ENCODE measurements at regions not wholly inside any gene's neighbourhood (a gene's known extent, or its start where the extent isn't known, plus 50 kb on each side); places are given as distances from the start of the nearest gene placed in this dataset.

DNA sequence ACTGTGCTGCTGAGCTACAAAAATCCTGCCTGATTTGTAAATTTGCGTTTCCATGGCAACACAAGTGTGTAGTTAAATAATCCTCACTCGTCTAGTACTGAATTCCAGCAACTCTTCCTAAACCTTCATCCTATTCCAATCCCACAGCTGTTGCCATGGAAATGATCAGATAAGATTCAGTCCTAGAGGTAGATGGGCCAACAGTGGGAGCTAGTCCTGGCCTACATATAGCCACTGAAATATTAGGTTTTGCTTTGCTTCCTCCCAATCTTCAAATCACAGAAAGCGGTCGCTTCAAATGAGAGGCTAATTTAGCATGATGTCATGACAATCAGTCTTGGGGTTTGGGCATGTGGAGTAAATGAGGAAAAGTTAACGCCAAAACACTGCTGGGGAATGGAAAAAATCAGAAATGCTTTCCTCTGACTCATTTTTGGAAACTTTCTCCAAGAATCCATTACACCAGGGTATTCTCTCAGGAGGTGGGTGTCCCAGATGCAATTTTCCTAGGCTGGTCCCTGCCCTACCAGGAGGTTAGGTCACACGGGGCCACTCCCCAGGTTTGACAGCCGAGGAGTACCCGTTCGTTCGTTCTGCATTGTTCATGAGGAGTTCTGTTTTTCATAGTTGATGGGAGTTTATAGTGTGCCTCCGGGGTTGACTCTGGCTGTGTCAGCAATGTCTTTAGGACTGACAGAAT is 159.2 kb upstream of the SLCO3A1 start:
- TF ChIP-seq CTCF (IDR thresholded peaks at IDR 0.05), result no peak
- DNase-seq (peak in 3 of 4 donors; percentile 37 to 91 (median 87)), ATAC-seq (peak; percentile 76)
- intact Hi-C loops (cut with DNase I), result no loop called here
- Histone ChIP-seq H3K27ac (peak overlapping the region; percentile 38 to 91), H3K36me3 (no peaks in the 10 kb centered on the region), H3K9me3 (no peaks in the 10 kb centered on the region), H3K27me3 (no peaks in the 10 kb centered on the region), H3K4me1 (peaks cover 0 to 6% of the 10 kb centered on the region in 2 donors), H3K4me3 (no peak overlapping the region)

DNA sequence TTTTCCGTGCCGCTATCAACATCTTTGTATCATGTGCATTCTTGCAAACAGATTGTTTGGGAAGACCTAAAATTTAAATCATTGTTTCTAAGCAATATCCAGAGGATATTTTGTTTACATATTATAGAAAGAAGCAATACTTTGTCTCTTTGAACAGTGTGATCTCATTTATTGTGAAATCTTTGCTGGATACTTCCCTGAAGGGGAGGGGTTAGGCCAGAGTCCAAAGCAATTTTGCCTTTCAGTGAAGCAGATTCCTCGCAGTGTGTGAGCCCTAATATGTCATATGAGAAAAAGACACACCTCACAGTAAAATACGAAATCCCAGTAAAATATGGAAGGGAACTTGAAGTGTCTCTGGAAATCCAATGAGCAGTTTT is 158.7 kb upstream of the SLCO3A1 start:
- TF ChIP-seq CTCF (IDR thresholded peaks at IDR 0.05), result no peak
- Histone ChIP-seq H3K4me3 (no peak overlapping the region), H3K4me1 (peaks cover 0 to 6% of the 10 kb centered on the region in 2 donors), H3K36me3 (no peaks in the 10 kb centered on the region), H3K9me3 (no peaks in the 10 kb centered on the region), H3K27me3 (no peaks in the 10 kb centered on the region), H3K27ac (peak overlapping the region; percentile 38 to 91)
- peak; percentile 73 for ATAC-seq
- intact Hi-C loops (cut with DNase I), result no loop called here
- DNase-seq, result peak in 2 of 4 donors; percentile 79 to 86

GRCh38 chr15:91695799-91696198 is 157.7 kb upstream of the SLCO3A1 start:
- no peaks in the 10 kb centered on the region for H3K9me3 ChIP-seq
- intact Hi-C loops (cut with DNase I), result no loop called here
- H3K4me1 ChIP-seq, result peaks cover 0 to 6% of the 10 kb centered on the region in 2 donors
- no peaks in the 10 kb centered on the region for H3K27me3 ChIP-seq
- TF ChIP-seq CTCF (IDR thresholded peaks at IDR 0.05), result no peak
- ATAC-seq, result no peak
- H3K36me3 ChIP-seq, result no peaks in the 10 kb centered on the region
- DNase-seq, result no peak
- no peak overlapping the region for H3K27ac ChIP-seq
- H3K4me3 ChIP-seq, result no peak overlapping the region

DNA sequence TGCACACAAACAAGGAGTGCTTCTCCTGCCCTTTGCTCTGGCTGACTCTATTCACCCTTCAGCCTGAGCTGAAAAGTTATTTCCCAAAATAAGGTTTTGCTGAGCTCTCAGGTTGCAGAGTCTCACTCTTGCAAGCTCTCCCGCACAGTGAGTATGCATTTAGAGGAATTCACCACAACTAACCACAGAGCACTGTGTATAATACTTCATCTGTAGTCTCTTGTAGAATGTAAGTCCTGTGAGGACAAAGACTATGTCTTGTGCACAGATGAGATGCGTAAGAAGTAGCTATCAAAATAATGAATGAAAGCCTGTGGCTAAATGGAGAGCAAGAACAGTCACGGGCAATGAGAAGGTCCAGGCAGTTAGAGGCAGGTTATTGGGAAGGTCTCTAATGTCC is 156.5 kb upstream of the SLCO3A1 start:
- ATAC-seq, result no peak
- no peak for DNase-seq
- peaks cover 0 to 6% of the 10 kb centered on the region in 2 donors for H3K4me1 ChIP-seq
- no peak for TF ChIP-seq CTCF (IDR thresholded peaks at IDR 0.05)
- H3K27ac ChIP-seq, result no peak overlapping the region
- H3K9me3 ChIP-seq, result no peaks in the 10 kb centered on the region
- intact Hi-C loops (cut with DNase I), result no loop called here
- H3K36me3 ChIP-seq, result no peaks in the 10 kb centered on the region
- no peaks in the 10 kb centered on the region for H3K27me3 ChIP-seq
- no peak overlapping the region for H3K4me3 ChIP-seq

DNA sequence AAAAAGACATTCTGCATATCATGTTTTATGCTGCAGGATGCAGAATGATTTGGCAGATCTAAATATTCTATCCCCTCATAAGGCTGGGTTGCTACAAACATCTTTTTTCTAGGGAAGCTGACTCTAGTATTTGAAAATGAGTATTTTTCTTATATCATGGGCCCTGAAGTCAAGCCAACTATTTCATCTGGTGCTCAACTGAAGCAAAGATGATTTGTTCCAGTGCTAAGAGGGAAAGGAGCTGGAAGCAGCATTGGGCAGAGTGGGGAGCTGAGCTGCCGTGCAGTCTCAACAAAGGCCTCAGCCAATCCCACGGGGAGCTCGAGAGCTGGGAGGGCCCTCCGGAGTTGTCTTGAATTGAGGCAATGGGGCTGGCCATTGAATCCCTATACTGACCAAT is 155.3 kb upstream of the SLCO3A1 start:
- DNase-seq, result no peak
- Histone ChIP-seq H3K4me3 (no peak overlapping the region), H3K4me1 (peaks cover 0 to 6% of the 10 kb centered on the region in 2 donors), H3K9me3 (no peaks in the 10 kb centered on the region), H3K36me3 (no peaks in the 10 kb centered on the region), H3K27me3 (no peaks in the 10 kb centered on the region), H3K27ac (no peak overlapping the region)
- ATAC-seq, result no peak
- TF ChIP-seq CTCF (IDR thresholded peaks at IDR 0.05), result no peak
- intact Hi-C loops (cut with DNase I), result no loop called here

Measured in left lung (tissue), 4 donors.